H1 (cell line): ENCODE measurements at regions not wholly inside any gene's neighbourhood (a gene's known extent, or its start where the extent isn't known, plus 50 kb on each side); places are given as distances from the start of the nearest gene placed in this dataset.

Source experiments
- CTCF ChIA-PET: fragments of 300-600 bp; sonication (Branson Sonifier 250); formaldehyde crosslinking; loops from one replicate; lab custom pipeline; 2021; ENCODE audit not compliant: partially characterized antibody; lab: Charles Lee
- POLR2A ChIA-PET: fragments of 300-600 bp; sonication (Branson Sonifier 250); formaldehyde crosslinking; loops from one replicate; lab custom pipeline; 2021; ENCODE audit warnings: inconsistent platforms; ENCODE audit not compliant: partially characterized antibody; lab: Charles Lee
- DNase-seq, 2 experiments: peaks; one replicate each; pipeline versions ENCODE4 v3.0.0 to v3.0.0-alpha.2; 2010 to 2022; ENCODE audit warnings: low spot score in 2 of 2, low read depth in 1 of 2, mixed read lengths in 1 of 2
- FAIRE-seq: peaks from 2 replicates; lab custom pipeline; 2011; peaks lifted over from hg19 to GRCh38; lab: Jason Lieb, UNC
- H2AFZ ChIP-seq: 2 replicates; pipeline ENCODE4 v1.8.1; 2012; ENCODE audit warnings: low read length, inconsistent platforms
- H2AK5ac ChIP-seq: 2 replicates; pipeline ENCODE4 v1.6.1; 2013; ENCODE audit warnings: low read depth, low read length
- H2BK120ac ChIP-seq: replicated peaks from 2 replicates; pipeline ENCODE3; 2013; ENCODE audit warnings: low read depth, low read length, inconsistent platforms
- H2BK12ac ChIP-seq: 2 replicates; pipeline ENCODE4 v1.6.1; 2013; ENCODE audit warnings: low read depth, low read length
- H2BK15ac ChIP-seq: 2 replicates; pipeline ENCODE4 v1.6.1; 2013; ENCODE audit warnings: low read length
- H2BK20ac ChIP-seq: 2 replicates; pipeline ENCODE4 v1.6.1; 2013; ENCODE audit warnings: low read length
- H2BK5ac ChIP-seq: 2 replicates; pipeline ENCODE4 v1.6.1; 2013; ENCODE audit warnings: low read depth, low read length
- H3K14ac ChIP-seq: 2 replicates; pipeline ENCODE4 v1.6.1; 2013; ENCODE audit warnings: inconsistent platforms; ENCODE audit not compliant: insufficient read length
- H3K18ac ChIP-seq: 2 replicates; pipeline ENCODE4 v1.6.1; 2013; ENCODE audit warnings: low read length; ENCODE audit errors: extremely low read depth
- H3K23ac ChIP-seq: 2 replicates; pipeline ENCODE4 v1.6.1; 2013; ENCODE audit warnings: inconsistent platforms; ENCODE audit not compliant: insufficient read length
- H3K23me2 ChIP-seq: 2 replicates; pipeline ENCODE4 v1.6.1; 2013; ENCODE audit warnings: low read depth, low read length
- H3K27ac ChIP-seq: 2 replicates; pipeline ENCODE4 v1.6.1; 2011; ENCODE audit warnings: low read depth, low read length, inconsistent platforms
- H3K27me3 ChIP-seq, 4 experiments: replicated peaks in 1 of 4; 1 replicate in 1 of 4; 2 replicates in 3 of 4; pipeline versions ENCODE4 v1.6.1 to v1.8.1; 2011 to 2013; ENCODE audit warnings: low read length in 3 of 4, mild to moderate bottlenecking in 3 of 4, inconsistent platforms in 2 of 4, mixed read lengths in 2 of 4, moderate library complexity in 1 of 4; ENCODE audit not compliant: control insufficient read depth in 3 of 4, insufficient read depth in 3 of 4; ENCODE audit errors: extremely low read depth in 1 of 4
- H3K36me3 ChIP-seq, 4 experiments: 2 replicates each; pipeline versions ENCODE4 v1.6.1 to v1.8.1; 2011 to 2013; ENCODE audit warnings: mild to moderate bottlenecking in 4 of 4, low read length in 3 of 4, moderate library complexity in 2 of 4, control low read depth in 1 of 4, inconsistent platforms in 1 of 4; ENCODE audit not compliant: insufficient read depth in 4 of 4, control insufficient read depth in 2 of 4
- H3K4ac ChIP-seq: replicated peaks from 2 replicates; pipeline ENCODE3; 2013; ENCODE audit warnings: low read length, low read depth, mixed read lengths, inconsistent platforms; ENCODE audit not compliant: insufficient read length
- H3K4me1 ChIP-seq, 4 experiments: replicated peaks in 1 of 4; 1 replicate in 1 of 4; 2 replicates in 3 of 4; pipeline versions ENCODE4 v1.6.1 to v1.8.1; 2011 to 2013; ENCODE audit warnings: low read length in 3 of 4, inconsistent platforms in 2 of 4, mixed read lengths in 1 of 4; ENCODE audit not compliant: insufficient read depth in 4 of 4, control insufficient read depth in 3 of 4
- H3K4me2 ChIP-seq, 2 experiments: 2 replicates each; pipeline versions ENCODE4 v1.6.1 to v1.8.1; 2011 to 2013; ENCODE audit warnings: low read depth in 2 of 2, low read length in 2 of 2, control low read depth in 1 of 2, inconsistent platforms in 1 of 2, mild to moderate bottlenecking in 1 of 2; ENCODE audit not compliant: insufficient read depth in 1 of 2
- H3K4me3 ChIP-seq, 4 experiments: fragments of 200-600, 300-600 bp in 1 of 4; sonication (generic), shearing (Covaris generic), sonication (Bioruptor Twin) in 1 of 4; 2 replicates each; pipeline versions ENCODE4 v1.5.1 to v1.8.1; 2011 to 2016; ENCODE audit warnings: low read length in 4 of 4, low read depth in 3 of 4, control low read depth in 2 of 4, inconsistent platforms in 2 of 4, mild to moderate bottlenecking in 2 of 4, mixed read lengths in 1 of 4, moderate library complexity in 1 of 4; ENCODE audit not compliant: insufficient read depth in 2 of 4; ENCODE audit errors: extremely low read depth in 1 of 4
- H3K56ac ChIP-seq: replicated peaks from 2 replicates; pipeline ENCODE3; 2013; ENCODE audit warnings: low read depth, mild to moderate bottlenecking, mixed read lengths, low read length, inconsistent platforms; ENCODE audit not compliant: insufficient read length
- H3K79me1 ChIP-seq: 2 replicates; pipeline ENCODE4 v1.6.1; 2013; ENCODE audit warnings: low read depth, low read length, control low read depth
- H3K79me2 ChIP-seq, 2 experiments: 2 replicates each; pipeline versions ENCODE4 v1.6.1 to v1.8.1; 2012 to 2013; ENCODE audit warnings: low read length in 2 of 2, mild to moderate bottlenecking in 2 of 2, inconsistent platforms in 1 of 2; ENCODE audit not compliant: insufficient read depth in 2 of 2, control insufficient read depth in 1 of 2
- H3K9ac ChIP-seq, 4 experiments: replicated peaks in 1 of 4; 1 replicate in 1 of 4; 2 replicates in 3 of 4; pipeline versions ENCODE4 v1.6.1 to v1.8.1; 2011 to 2013; ENCODE audit warnings: low read depth in 3 of 4, low read length in 3 of 4, control low read depth in 2 of 4, mild to moderate bottlenecking in 2 of 4, moderate library complexity in 2 of 4, inconsistent platforms in 1 of 4; ENCODE audit errors: extremely low read depth in 1 of 4
- H3K9me3 ChIP-seq, 2 experiments: 2 replicates each; pipeline versions ENCODE4 v1.6.1 to v1.8.1; 2012 to 2013; ENCODE audit warnings: mild to moderate bottlenecking in 2 of 2, moderate library complexity in 2 of 2, control low read depth in 1 of 2, inconsistent platforms in 1 of 2, low read depth in 1 of 2, low read length in 1 of 2, mixed read lengths in 1 of 2; ENCODE audit not compliant: insufficient read depth in 2 of 2
- H4K20me1 ChIP-seq, 2 experiments: replicated peaks in 1 of 2; 2 replicates each; pipeline versions ENCODE3 to v1.8.1; 2011 to 2013; ENCODE audit warnings: inconsistent platforms in 2 of 2, low read length in 2 of 2, mild to moderate bottlenecking in 1 of 2; ENCODE audit not compliant: insufficient read depth in 2 of 2, control insufficient read depth in 1 of 2
- H4K5ac ChIP-seq: 2 replicates; pipeline ENCODE4 v1.6.1; 2013; ENCODE audit warnings: low read length, low read depth, mixed read lengths, inconsistent platforms; ENCODE audit not compliant: insufficient read length
- H4K8ac ChIP-seq: 2 replicates; pipeline ENCODE4 v1.8.0; 2013; ENCODE audit warnings: mild to moderate bottlenecking, moderate library complexity, low read length, inconsistent platforms; ENCODE audit not compliant: insufficient read depth; ENCODE audit errors: extremely low read depth
- H4K91ac ChIP-seq: replicated peaks from 2 replicates; pipeline ENCODE3; 2013; ENCODE audit warnings: low read length, mixed read lengths, inconsistent platforms; ENCODE audit not compliant: insufficient read length
- NANOG ChIP-seq: IDR thresholded peaks from 2 replicates; pipeline ENCODE4 v1.6.1; 2011; ENCODE audit warnings: low read length, low read depth, mild to moderate bottlenecking, inconsistent platforms; ENCODE audit not compliant: insufficient read depth, poor library complexity, severe bottlenecking
- WGBS, 2 experiments: shearing (Covaris generic) in 1 of 2; methylation state at CpG; one replicate each; pipeline versions ENCODE4 v1.1.6 to v1.1.7; 2013 to 2015; ENCODE audit warnings: low lambda C conversion rate in 2 of 2, mixed read lengths in 2 of 2, inconsistent platforms in 1 of 2, low coverage in 1 of 2, missing lambda C conversion rate in 1 of 2; ENCODE audit not compliant: insufficient replicate concordance in 2 of 2, insufficient coverage in 1 of 2, insufficient read length in 1 of 2; ENCODE audit errors: extremely low coverage in 1 of 2, missing lambda C conversion rate in 1 of 2; 5-methylcytosine and 5-hydroxymethylcytosine counted together

- no peak overlapping the region for H2BK20ac ChIP-seq
Measured at GRCh38 chr2:129430911-129431310, 548.6 kb upstream of the RAB6C start.

More at GRCh38 chr2:129430911-129431310, 548.6 kb upstream of the RAB6C start:
- no peak overlapping the region for H4K5ac ChIP-seq
- no peaks in the 10 kb centered on the region for H3K9me3 ChIP-seq
- ChIA-PET CTCF (no interaction called here), POLR2A (no interaction called here)
- H3K4me1 ChIP-seq = no peaks in the 10 kb centered on the region
- no peak overlapping the region for H2BK15ac ChIP-seq
- H3K18ac ChIP-seq = no peak overlapping the region
- H2AFZ ChIP-seq = no peak overlapping the region
- H3K79me1 ChIP-seq = no peaks in the 10 kb centered on the region
- no peak overlapping the region for H4K8ac ChIP-seq
- 97% methylated on average over 7 of the region's 7 CpGs; no CpG with 5 or more reads in 1 of the 2 experiments for WGBS, 2 experiments
- H3K4me3 ChIP-seq = no peak overlapping the region
- no peak for FAIRE-seq
- no peak overlapping the region for H2BK120ac ChIP-seq
- no peak overlapping the region for H3K4ac ChIP-seq
- H4K91ac ChIP-seq = no peak overlapping the region
- no peak overlapping the region for H2AK5ac ChIP-seq
- no peak overlapping the region for H3K56ac ChIP-seq
- no peak overlapping the region for H3K14ac ChIP-seq
- H3K36me3 ChIP-seq = no peaks in the 10 kb centered on the region
- no peak overlapping the region for H2BK5ac ChIP-seq
- H4K20me1 ChIP-seq = no peaks in the 10 kb centered on the region
- H3K23me2 ChIP-seq = 0 out of 2 replicates have a peak, but pooled peaks cover 1% of the 10 kb centered on the region
- H3K23ac ChIP-seq = no peak overlapping the region
- no peak overlapping the region for H3K27ac ChIP-seq
- no peak overlapping the region for H3K9ac ChIP-seq
- TF ChIP-seq NANOG = no peak
- H3K79me2 ChIP-seq = no peaks in the 10 kb centered on the region
- no peaks in the 10 kb centered on the region for H3K27me3 ChIP-seq
- H2BK12ac ChIP-seq = no peak overlapping the region
- no peak for DNase-seq
- no peak overlapping the region for H3K4me2 ChIP-seq
